Midbrain (tissue), 1 donor: ENCODE measurements at regions not wholly inside any gene's neighbourhood (a gene's known extent, or its start where the extent isn't known, plus 50 kb on each side); places are given as distances from the start of the nearest gene placed in this dataset.

Experiments
- DNase-seq: peaks from one replicate; lab custom pipeline; 2025; lab: John Stamatoyannopoulos, UW

DNA sequence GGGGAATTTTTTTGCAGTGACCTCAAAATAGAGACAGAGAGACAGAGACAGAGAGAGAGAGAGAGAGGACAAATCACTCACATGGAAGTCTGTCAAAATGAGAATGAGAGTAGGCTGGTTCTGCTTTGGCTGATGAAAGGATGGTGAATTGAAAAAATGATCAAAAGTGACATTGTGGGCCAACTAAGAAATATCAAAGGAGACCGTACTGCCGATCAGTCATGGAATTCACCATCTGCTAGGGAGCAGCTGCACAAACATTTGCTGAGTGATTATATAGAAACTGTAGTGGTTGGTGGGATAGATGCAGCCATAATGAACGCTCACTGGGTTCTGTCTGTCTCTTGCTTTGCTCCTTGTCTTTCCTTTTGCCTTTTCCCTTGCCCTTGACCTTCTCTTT, 476.6 kb upstream of the SGCD start:
- no peak for DNase-seq

DNA sequence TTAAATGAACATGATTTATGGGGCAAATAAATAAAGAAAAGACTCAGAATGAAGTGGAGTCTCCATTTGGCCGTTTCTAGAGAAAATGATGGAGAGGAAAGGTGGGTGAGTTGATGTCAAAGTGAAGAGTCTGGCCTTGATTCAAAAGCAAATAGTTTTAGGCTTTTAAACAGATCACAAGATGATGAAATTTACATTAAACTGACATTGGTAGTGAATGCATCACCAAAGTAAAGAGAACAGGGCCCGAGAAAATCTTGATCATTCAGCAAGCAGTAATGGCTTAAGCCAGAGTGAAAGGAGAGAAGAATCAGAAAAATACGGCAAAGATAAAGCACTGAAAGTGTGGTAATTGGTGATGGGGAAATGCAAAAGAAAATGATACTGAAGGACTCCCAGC, 460.0 kb upstream of the SGCD start:
- DNase-seq = no peak

DNA sequence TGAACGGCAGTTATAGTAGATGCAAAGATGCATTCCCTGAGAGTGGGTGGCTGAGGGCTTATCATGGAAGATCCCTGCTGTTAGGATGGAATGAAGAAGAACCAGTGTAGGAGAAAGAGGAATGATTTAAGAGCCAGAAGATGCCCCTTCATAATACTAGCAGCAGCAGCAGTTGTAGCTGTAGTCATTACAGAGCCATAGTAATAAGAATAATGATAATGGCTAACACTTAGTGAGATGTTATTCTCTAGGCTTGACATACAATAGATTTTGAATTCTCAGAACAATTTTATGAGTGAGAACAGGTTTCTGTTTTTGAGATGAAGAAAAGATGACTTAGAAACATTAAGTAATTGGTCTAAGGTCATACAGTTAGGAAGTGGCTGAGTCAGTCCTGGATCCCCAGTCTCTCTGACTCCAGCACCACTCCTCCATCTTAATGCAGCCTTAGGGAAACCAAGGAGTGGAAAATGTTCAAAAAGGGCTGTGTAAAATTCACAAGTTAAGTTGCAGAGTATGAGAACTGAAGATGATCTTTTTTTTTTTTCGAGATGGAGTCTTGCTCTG, 459.4 kb upstream of the SGCD start:
- no peak for DNase-seq

DNA sequence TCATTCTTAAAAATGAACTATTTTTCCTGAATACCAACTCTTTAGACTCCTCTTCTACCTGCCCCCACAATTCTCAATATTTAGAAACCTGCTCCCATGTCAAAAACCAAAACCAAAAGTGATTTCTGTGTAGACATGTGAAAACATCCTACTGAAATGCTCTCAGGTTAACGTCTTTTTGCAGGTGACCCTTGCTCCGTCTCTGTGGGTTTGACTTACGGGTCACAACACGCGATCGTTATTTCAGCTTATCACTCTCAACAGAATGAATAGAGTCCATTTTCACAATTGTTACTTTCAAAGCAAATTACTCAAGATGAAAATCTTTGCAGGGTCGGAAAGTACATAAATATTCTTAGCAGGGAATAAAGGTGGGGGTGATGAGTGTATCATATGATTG, 456.3 kb upstream of the SGCD start:
- DNase-seq = no peak

DNA sequence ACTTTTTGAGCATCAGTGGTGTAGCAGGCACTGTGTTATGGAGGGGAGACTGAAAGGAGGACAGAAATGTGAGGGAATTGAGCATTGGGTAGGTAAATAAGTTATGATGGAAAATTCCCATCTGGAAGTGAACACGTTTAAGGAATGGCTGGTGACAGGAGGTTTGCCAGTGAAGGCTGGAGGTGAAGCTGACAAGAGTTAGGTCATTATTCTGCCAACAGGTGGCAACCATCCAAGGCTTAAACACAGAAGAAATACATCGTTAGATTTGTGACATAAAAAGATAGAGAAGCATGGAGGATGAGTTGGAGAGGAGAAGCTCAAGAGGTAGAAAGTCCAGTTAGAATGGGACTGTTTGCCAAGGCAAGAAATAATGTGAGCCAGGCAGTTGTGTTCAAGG, 455.3 kb upstream of the SGCD start:
- DNase-seq = no peak

DNA sequence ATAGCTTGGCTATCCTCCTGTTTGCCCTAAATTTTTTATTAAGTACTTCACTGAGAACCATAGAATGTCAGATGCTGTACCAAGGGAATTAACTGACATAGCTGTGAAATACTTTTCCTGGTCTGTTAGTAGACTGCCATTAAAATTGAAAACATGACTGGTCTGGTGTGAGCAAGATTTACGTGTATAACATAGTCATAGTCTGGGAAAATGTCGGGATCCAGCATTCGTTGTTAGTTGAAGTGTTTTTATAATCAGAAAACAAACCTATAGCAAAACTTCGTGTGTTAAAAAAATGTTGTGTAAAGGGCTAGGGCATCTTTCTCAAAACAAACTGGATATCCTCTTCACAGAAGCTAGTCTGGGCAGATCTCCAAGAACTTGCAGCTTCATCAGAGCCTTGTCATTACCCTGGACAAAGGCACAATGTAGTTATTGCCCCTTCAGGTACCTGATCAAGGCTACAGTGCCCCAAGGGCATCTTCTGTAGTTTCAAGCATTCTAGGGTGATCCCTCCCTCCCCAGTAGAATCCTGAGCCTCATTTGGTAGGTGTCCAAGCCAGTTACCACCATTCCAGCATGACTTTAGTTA, 454.2 kb upstream of the SGCD start:
- no peak for DNase-seq

DNA sequence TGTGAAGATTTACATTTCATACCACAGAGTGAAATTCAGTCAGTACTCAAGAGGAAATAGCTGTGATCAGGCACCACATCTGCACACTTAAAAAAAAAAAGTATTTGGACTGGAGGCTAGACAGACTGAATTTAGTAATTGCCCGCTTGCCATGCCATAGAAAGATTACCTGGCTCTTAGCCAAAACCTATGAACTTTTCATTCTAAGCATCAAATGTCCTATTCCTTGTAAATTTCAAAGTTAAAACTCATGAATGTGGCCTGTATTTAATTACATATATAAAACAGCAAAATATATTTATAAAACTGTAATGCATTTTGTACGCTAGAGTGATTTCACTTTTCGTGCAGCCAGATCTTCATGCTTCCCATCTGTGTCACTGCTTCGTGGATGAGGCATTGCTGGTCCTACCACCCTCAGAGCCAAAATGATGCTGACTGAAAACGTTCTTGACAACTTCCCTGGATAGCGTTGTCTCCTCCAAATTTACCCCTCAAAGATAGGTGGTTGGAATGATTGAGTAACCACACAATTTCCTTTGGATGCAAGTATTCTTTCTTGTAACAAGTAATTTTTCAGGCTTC, 447.9 kb upstream of the SGCD start:
- DNase-seq = no peak

DNA sequence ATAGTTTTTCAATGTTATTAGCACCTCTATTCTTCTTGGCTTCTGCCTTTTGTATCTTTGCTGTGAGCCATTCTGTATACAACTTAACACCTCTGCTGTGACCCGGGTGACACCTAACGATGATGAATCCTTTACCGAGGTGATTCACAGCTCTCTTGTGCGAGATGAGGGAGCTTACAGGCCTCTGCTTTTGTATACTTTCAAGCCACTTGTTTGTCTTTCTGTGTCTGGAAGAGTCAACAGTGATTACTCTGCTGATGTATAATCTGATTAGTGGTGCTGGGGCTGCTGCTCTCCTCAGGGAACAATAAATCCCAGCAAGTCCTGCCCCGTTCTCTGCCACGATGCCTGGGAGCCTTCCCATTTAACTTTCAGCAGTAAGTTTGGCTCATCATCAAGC, 442.9 kb upstream of the SGCD start:
- DNase-seq = no peak

DNA sequence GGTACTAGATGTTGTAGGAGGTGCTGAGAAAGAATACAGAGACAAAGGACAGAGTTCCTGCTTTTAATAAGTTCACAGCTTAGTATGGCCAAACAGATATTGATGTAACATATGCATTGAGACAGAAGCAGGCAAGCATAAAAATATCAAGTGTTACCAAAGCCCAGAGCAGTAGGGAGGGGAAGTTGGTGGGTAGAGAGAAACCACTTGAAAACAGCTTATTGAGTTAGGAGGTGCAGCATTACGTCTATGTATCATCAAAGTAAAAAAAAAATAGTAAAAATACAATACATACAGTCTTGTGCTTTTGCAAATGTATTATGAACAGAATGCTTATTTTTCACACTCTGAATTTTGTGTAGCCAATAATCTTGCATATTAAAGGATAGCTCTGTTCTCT, 441.8 kb upstream of the SGCD start:
- DNase-seq = no peak

DNA sequence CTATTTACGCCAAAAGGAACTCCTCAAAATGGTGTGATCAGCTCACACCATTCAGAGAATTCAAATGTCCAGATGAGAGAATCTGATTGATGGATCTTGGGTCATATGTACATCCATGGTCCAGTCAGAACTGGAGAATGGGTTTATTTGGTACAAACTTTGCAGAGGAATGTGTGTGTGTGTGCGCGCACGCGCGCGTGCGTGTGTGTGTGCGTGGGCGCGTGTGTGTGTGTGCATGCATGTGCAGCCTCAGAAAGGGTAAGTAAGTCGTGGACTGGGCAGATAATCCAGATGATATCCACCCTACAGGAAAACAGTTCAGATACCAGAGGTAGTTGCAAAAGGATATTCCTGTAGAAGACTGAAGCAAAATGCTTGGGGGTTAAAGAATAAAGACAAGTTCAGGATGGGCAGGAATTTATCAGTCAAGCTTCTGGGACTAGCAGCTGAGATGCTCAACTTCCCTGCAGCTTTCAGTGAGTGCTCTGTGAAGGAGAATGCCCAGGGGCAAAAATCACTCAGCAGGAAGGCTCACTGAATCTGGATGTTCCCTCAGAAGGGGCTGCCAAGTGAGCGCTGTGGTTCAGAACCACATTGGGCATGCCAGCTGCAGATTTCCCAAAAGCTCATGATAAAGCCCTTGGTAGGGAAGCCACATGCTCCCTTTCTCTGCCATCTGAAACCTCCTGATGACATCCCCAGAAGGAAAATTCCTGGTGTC, 440.5 kb upstream of the SGCD start:
- DNase-seq = no peak

DNA sequence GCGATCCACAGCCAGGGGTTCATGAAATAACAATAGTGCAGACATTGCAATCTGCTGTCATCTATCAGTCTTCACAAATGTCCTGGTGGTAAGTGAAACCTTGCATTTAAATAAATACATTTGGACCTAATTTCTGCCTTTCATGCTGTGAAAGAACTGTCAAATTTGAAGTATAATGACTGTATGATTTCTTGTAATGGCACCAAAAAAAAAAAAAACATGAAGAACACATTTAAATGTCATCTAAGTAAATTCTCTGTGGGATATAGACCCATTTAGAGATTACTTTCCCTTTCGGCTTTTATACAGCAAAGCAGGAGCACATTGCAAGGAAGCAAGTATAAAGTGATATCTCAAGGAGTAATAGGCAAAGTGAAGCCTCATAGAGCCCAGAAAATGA, 431.5 kb upstream of the SGCD start:
- DNase-seq = no peak

DNA sequence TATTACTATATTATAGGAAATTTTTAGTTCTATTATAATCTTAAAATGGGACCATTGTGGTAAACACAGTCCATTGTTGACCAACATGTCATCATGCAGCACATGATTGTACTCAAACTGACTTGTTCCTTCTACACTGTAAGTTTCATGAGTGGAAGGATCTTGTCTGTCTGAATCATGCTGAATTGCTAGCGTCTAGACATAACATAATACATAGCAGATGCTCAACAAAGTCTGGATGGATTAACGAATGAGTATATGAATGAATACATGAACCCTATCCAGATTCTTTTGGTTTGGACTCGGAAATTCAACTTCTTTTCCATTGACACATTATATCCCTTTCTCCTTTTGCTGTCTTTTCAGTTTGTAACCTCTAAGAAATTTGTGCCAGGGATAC, 429.2 kb upstream of the SGCD start:
- DNase-seq = no peak

DNA sequence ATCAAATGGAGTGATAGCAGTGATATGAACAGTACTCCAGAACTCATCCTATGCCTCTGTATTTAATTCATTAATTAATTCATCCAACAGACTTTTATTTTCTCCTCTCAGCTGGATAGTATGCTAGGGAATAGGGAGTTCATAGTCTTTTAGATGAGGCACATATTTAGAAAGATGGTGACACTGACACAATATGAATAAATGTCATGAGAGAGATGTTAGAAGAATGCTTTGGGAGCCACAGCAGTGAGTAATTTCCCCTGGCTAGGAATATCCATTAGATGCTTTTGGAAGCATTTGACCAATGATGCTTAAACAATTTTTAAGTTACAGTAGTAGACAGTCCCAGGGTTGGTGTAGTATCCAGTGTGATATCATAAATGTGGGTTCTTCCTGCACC, 428.7 kb upstream of the SGCD start:
- no peak for DNase-seq

DNA sequence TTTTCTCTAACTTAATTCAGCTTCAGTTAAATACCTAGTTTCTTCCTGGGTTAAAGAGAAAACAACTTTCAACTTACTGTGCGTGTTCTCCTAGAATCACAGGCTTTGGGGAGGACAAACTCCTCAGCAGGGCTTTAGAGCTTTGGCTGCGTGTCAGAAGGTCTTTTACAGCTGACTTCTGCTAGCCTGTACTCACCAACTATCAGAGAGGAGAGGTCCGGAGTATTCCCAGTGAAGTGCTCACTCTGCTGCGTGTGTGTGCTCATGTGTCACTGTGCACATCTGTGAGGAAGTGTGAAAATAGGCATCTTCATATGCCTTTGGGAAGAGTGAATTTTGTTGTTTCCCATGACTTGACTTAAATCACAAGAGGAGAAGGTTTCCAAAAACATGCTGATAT, 423.2 kb upstream of the SGCD start:
- DNase-seq = no peak

DNA sequence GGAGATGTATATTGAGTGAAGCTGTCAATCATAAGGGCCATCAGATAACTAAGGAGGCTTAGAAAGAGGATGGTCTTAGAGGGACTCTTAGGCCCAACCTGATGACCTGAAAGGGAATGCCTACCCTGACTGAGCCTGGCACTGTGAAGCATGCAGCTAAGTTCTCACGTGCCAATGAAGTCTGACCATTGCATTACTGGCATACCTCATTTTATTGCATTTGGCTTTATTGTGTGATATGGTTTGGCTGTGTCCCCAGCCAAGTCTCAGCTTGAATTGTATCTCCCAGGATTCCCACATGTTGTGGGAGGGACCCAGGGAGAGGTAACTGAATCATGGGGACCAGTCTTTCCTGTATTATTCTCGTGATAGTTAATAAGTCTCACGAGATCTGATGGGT, 421.6 kb upstream of the SGCD start:
- no peak for DNase-seq

DNA sequence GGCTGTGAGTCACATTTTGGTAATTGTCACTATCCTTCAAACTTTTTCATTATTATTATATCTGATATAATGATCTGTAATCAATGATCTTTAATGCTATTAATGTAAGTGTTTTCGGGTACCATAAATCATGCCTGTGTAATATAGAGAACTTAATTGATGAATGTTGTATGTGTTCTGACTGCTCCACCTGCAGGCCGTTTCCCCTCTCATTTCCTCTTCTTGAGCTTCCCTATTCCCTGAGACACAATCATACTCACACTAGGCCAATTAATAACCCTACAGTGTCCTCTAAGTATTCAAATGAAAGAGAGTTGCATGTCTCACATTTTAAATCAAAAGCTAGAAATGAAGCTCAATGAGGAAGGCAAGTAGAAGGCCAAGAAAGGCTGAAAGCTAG, 420.9 kb upstream of the SGCD start:
- DNase-seq = no peak

DNA sequence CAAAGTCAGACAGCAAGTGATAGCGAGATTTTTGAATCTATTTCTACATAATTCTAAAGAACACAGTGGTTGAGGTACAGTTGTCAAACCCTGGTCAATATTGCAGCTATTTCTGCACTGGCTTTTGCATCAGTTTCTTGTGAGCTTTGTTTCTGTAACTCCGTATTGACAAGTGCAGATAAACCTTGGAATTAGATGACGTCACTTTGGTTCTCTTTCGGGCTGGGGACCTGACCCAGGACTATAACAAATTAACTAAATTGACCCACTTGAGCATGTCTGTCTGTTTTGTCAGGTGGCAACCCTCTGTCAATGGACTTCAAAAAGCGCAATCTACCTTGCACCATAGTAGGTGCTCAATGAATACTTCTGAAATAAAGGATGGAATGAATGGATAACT, 418.4 kb upstream of the SGCD start:
- no peak for DNase-seq

DNA sequence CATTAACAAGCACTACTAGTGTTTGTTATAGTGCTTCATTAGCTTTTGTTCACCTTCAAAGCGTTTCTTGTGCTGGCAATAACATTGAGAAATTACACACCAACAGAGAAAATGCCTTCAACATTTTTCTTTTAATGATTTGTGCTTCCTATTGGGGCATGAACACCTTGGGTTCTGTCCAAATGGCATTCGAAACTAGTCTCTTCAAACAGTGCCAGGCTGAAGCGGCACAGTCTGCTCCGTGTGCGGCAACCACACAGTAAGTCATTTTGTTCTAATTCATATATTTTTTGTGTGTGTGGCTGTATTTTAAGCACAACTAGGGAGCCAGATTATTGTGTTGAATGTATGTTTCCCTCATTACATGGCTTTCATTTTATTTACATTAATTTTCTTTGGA, 414.7 kb upstream of the SGCD start:
- peak; percentile 1 for DNase-seq

DNA sequence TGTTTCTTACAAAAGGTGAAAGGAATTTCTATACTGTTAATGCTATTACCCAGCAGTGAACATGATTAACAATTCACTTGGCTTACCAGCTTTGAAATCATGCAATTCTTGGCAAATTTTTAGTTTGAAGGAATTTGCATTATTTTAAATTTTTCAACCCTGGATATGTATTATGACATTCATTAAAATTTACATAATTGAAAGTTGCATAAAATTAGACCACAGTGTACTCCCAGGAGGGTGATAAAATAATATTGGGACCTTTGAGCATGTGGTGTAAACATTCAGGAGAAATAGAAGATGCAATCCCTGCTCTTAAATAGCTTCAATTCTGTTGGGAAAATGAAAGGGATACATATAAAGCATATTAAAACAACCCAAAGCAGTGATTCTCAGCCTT, 412.2 kb upstream of the SGCD start:
- DNase-seq = no peak

DNA sequence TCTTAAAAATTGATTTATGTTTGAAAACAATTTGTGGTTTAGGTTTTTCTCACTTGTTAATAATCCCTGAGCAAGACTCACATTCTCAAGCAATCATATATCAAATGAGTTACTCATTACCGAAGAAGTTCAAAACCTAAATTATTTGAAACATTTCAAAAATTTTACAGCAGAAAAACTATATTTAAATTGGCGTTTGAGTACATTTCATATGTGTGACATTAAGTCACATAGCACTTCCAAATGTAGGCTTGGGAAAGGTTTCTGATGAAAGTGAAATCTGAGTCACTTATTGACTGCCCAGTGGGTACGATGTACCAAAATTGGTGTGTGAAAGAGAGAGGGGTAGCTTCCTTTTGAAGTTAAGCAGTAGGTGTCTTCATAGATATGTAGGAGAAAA, 411.4 kb upstream of the SGCD start:
- DNase-seq = no peak

DNA sequence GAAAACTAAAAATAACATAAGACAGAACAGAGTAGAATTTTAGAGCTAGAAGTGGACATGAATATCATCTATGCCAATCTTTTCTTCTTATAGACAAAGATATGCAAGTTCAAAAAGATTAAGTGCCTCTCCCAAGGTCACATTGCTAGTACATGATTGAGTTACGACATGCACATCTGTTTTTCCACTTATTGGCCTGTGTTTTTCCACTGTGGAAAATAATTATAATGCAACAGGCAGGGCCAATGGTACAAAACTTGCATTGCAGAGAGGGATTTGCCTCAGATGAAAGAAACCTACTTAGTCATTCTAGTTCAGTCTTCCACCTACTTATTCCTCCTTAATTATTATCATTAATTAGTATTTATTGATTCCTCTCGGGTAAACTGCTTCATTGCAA, 407.8 kb upstream of the SGCD start:
- no peak for DNase-seq

DNA sequence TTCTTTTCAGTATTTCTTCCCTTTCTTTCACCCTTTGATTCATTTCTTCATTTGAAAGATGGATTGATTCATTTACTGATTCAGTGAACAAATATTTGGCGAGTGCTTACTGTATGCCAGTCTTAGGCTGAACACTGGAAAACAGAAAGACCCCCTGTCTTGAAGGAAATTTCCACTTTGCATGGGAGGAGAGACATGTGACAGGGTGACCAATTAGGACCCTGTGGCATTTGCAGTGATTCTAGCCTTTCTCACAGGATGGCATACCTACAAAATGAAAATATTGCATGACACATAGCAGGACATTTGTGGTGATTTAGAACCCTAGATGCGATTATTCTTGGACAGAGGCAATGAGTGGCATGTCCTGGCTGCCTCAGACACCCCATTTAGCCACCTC, 407.2 kb upstream of the SGCD start:
- DNase-seq = no peak

DNA sequence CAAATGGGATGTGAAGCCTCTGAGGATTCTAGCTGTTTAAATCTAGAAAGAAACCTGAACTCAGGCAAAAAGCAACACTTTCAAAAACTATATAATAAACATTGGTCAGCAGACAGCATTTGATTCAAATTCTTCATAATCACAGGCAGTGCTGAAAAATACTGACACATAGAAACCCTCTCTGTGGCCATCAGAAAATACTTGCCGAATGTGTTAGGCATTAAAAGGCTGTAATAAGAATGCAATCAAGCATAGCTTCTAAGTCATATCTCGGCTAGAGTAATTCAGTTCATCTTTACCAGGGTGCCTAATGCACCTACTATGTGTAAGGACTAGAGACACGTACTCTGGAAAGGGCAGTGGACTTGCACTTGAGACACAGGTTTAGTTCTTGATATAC, 405.3 kb upstream of the SGCD start:
- no peak for DNase-seq

DNA sequence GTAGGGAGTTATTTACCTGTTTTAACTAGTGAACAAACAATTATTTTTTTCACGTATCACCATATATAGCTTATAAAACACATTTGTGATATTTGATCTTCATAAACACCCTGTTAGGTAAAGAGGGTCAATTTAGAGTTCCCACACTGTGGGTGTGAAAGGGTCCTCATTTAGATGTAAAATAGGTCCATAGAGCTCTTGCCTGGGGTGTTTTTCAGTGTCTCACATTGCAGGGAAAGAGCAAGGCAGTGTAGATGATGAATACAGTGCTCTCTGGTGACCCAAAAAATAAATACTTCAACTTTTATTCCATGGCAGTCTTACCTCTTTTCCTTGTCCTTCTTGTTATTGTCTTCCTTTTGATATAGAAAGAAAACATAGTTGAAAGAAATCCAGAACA, 403.2 kb upstream of the SGCD start:
- DNase-seq = no peak
